Ecto neural progenitor cell (in vitro differentiated cells): ENCODE measurements at regions not wholly inside any gene's neighbourhood (a gene's known extent, or its start where the extent isn't known, plus 50 kb on each side); places are given as distances from the start of the nearest gene placed in this dataset.
"Not testable (repeated sequence)": the region's sequence is repeated elsewhere in the genome, so short reads cannot be mapped to it uniquely, and the experiment has no call there.

Experiments
- DNase-seq: peaks from one replicate; pipeline ENCODE4 v3.0.0-alpha.2; 2018; ENCODE audit warnings: low spot score

DNA sequence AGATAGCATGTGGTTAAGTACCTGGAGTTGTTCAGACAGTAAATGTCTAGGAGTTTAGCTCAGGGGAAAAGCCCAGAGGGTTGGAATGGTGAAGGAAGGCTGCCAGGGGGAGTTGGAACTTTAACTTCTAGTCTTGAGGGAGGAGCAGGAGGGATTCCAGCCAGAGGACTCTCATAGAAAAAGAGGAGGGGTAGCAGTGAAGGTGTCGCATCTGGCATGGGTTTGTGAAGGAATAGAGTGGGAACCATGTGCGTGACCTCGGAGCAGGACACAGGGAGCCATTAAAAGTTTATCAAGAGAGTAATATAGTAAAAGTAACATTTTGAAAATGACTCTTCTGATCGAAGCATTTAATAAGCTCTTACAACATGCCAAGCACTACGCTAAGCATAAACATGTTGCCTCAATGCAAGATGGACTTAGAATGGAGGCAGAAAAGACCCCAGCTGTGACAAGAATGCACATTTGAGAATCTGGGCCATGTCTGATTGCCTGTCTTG lies 632.4 kb upstream of the CAMK1G start:
- DNase-seq, result no peak

DNA sequence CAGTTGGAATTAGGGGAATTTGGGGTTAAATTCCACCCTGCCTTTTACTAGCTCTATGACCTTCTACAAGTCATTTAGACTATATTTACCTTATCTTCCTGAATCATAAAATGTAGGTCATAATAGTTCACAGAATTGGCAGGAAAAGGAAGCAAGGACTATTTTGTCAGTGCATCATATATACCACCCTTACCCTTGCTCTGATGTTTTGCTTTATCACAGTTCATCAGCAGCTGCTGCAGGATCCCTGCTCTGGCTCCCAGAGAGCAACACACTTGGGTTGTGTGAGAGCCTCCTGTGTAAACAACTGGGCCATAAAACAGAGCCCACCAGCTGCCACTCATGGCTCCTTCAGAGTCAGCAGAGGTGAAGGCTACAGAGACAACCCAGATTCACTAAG lies 631.6 kb upstream of the CAMK1G start:
- no peak for DNase-seq

DNA sequence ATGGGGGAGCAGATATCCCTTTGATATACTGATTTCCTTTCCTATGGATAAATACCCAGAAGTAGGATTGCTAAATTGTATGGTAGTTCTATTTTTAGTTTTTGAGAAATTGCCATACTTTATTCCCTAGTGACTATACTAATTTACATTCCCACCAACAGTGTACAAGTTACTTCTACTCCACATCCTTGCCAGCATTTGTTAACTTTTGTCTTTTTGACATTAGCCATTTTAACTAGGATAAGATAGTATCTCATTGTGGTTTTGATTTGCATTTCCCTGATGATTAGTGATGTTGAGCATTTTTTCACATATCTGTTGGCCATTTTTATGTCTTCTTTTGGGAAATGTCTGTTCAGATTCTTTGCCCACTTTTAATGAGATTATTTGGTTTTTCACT lies 620.6 kb upstream of the CAMK1G start:
- DNase-seq, result no peak

DNA sequence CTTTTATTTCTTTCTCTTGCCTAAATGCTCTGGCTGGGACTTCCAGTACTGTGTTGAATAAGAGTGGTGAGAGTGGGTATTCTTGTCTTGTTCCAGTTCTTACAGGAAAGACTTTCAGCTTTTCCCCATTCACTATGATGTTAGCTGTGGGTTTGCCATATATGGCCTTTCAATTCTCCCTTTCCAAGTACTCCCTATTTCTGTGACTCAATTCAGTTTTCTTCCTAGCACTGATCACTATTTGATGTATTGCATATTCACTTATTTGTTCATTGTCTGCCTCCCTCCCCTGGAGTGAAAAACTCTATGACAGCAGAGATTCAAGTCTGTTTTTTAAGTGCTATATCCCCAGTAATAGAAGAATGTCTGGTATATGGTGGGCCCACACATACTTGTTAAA lies 618.2 kb upstream of the CAMK1G start:
- DNase-seq, result no peak

DNA sequence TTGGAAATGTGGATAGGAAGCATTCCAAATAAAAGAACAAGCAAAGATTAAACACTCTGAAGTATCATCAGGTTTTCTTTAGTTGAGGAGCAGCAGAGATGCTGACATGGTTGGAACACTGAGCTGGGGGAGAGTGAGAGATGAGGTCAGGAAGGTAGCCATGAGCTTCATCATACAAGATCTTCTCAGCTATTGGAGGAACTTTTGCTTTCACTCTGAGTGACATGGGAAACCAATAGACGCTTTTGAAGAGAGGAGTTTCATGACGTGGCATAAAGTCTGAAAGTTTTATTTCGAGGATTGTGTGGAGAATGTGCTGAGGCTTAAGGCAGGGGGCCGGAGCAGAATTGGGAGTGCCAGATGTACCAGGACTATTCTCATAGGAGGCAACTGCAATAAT lies 616.2 kb upstream of the CAMK1G start:
- DNase-seq, result no peak

DNA sequence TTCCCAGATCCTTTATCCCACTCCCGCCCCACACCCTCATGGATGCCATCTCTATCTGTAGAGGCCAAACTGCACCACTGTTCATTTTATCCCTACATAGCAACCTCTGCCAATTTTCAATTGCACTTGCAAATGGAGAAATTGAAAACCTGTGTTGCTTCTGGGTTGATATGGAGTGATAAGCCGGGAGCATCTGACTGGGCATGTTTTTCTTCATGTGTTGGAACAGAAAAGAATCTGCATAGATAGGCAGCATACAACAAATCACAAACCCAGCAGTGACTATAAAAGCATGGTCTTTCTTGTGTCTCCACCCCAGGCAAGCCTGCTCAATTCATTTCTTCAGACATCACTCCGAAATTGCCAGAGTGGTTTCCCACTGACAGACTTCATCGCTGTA lies 608.8 kb upstream of the CAMK1G start:
- DNase-seq, result no peak

DNA sequence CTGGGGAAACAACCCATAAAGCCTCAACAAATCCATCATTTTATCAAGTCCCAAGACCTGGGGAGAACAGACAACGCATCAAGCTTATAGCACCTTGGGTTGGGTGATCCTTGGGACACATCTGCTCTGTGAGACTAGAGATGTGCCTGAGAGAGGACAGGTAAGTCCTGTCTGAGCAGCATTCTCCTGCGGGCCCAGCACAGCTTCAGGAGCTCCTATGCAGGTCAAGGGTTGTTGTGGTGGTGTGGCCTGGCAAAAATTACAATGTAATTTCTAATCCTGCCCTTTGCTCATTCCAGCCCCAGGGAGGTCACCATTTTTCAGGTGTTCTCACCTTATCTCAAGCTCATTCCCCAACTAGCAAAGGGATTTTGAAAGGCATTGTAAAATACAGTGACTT lies 608.1 kb upstream of the CAMK1G start:
- DNase-seq, result no peak

DNA sequence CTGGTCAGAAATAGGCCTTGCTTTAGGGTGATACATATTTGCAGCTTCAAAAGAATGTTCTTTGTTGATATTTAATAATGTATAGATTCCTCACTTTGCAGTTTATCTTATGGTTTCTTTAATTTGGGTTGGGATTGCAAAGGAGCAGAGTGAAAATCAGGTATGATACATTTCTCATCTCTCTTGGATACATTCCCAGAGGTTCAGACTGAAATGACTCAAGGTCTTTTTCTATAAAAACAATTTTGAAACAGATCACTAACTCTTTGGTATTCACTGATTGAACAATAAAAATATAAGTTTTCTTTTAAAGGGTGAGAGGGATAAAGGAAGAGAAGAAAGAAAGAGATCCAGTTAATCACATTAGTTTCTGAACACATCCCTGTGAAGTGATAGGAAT lies 606.5 kb upstream of the CAMK1G start:
- no peak for DNase-seq

DNA sequence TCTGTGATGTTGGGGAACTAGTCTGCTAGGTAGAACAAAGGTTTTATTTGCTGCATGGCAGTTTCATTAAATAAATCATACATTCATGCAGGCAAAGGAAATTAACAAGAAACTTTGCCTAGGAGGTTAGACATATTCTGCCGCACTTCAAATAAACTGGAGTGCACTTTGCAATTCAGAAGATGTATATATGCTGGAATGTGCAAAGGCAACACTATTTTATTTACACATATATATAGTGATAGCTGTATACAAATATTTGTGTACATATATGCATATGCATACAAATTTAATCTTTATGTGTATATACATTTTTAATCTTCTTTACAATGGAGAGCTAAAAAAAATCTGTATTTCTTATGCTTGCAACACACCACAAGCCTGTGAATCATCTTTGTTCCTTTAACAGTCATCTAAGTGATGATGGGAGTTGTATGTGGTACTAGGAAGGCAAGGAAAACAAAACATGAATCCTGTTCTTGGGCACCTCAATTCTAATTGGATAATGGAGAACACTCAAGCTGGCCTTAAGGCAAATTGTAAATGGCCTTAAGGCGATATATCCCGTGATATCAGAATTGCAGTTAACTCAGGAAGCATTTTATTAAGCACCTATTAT lies 605.8 kb upstream of the CAMK1G start:
- DNase-seq, result no peak

DNA sequence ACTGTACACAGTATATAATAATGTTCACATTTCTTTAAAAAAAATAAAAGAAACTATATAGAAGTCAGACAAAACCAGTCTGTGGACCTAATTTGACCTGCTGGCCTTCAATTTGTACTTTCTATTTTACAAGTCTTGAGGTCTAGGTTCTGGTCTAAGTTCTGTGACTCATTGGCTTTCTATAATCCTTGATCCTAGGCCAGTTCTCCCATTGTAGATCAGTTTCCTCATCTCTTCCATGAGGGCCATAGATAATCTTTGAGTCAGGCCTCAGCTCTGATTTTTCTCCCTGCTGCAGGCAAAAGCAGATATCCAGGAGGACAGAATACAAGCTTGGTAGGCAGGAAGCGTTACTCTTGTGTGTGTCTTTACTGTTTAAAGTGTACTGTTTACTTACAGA lies 603.7 kb upstream of the CAMK1G start:
- DNase-seq, result no peak

DNA sequence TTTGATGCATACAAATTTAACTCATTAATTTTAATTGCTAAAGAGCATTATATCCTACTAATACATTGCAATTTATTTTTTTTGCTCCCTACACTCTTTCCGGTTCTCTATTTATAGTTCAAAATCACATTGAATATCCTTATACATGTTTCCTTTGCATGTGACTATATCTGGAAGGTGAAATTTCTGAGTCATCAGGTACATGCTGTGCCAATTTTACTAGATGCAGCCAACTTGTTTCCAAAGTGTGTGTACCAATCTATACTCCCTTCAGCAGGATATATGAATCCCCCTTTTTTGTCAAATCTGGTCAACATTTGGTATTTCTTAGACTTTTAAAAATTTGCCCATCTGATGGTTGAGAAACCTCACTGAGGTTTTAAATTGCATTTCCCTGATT lies 602.9 kb upstream of the CAMK1G start:
- DNase-seq, result no peak

DNA sequence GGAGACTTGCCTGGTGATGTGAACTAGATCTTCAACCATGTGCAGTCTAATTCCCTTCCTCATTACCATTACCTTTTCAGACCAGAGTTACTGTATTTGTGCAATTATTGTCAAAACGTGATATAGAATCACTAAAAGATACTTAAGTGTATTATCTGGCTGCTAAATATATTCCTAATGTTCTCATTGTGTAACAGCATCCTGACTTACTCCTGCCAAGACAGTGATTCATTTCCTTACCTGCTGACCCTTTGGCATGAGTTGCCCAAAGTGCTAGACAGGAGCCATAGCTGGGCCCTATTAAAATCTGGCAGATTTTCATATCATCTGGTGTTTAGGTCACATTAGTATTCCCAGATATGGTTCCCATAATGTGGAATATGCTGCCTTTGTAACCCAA lies 598.3 kb upstream of the CAMK1G start:
- DNase-seq, result no peak

DNA sequence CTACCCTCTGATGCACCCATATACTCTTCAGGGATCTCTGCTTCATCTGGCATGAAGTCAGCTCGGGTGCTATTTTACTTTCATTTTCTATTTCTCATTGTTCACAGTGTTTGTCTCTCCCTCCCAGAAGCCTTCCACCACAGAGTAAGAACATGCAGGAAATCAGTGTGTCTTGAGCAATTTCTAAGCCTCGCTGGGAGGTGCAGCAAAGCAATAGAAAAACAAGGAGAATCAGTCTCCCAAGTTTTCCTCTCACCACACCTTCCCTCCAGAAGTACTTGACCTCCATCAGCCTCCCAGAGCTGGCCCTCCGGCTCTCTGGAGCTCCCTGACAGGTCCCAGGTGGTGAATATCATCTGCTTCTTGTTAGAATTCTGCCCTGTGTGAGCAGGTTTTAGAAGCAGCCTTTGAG lies 594.7 kb upstream of the CAMK1G start:
- no peak for DNase-seq

DNA sequence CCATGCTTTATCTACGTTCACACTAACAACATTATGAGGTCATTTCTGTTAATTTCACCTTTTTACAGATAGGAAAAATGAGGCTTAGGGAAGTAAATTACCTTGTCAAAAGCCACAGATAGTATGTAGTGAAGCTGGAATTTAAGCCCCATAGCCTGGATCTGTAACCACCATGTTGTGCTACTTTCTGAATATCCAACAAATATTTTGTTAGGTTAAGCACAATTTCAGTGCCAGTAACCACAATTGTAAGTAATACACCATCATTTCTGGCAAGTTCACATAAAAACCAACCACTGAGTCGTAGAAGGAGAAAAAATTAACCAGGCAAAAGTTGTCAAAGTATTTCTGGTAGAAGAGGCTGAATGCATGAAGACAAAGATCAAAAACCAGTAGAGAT lies 593.1 kb upstream of the CAMK1G start:
- no peak for DNase-seq

DNA sequence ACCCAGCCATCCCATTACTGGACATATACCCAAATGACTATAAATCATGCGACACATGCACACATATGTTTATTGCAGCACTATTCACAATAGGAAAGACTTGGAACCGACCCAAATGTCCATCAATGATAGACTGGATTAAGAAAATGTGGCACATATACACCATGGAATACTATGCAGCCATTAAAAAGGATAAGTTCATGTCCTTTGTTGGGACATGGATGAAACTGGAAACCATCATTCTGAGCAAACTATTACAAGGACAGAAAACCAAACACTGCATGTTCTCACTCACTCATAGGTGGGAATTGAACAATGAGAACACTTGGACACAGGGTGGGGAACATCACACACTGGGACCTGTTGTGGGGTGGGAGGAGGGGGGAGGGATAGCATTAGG lies 586.5 kb upstream of the CAMK1G start:
- not testable (repeated sequence) for DNase-seq

DNA sequence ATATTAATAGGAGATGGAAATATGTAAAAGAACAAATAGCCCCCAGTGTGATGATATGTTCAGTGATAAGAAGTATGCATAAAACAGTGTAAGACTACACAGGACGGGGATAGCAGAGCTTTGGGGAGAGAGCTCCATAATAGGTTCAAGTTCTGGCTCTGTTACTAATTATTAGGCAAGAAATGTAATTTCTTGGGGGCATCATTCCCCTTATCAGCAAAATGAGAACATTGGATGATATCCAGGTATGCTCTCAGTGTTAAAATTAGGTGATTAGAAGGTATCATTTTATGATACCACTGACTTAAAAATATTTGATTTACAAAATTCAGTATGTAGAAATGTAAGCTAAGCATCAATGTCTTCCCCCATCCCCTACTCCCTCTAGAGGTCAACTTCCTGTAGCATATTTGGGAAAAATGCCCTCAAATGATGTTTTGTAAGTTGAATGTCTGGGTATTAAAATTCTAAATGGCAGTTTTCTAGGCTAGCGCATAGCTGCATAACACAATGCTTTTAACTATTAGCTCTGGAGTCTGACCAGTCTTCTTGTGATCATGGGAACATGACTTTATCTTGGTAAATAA lies 585.7 kb upstream of the CAMK1G start:
- no peak for DNase-seq

DNA sequence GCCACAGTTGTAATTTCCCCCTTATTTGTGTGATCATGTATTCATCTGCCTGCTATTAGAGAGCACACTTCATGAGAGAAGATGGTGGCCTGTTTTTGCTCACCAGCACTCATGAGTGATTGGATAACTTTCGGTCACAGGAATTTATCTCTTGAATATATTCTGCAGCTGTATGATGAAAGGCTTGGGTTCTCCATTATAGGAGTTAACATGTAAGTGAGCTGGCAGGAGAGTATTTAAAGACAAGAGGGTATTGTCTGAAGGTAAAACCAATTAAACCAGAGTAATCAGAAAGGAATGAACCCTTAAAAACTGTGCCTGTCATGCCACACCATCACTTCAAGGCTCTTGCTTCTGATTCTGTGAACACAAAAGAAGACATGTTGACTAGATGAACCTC lies 574.9 kb upstream of the CAMK1G start:
- no peak for DNase-seq

DNA sequence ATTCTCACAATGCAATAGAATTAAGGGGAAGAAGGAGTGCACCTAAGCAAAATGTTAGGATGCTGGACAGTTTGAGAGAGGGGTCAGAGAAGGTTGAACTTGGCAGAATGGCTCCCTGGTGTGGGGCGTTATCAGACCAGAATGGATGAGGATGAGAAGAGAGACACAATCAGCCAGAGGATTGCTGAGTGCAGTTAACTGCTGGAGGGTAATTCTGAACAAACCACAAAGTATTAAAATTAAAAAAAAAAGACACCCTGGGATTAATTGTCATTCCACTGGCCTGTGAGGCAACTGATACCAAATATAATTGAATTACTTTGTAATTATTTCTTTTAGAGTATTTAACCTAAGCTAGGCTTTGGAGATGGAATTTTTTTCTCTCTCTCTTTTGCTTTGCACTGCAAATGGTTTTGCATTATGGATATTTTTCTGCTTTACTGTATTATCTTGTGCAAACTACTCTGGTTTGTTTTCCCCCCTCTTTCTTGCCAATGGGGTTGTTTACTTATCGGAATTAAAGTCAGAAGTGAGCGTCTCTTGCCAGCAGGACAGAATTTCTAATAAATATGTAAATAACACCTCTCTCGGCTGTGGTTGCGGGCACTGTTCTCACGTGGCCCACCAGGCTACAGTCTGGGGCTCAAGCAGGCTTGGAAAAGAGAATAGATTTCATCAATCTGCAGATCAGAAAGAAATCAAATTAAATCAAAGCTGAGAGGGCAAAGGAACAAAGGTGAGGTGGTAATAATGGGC lies 572.9 kb upstream of the CAMK1G start:
- DNase-seq, result no peak

DNA sequence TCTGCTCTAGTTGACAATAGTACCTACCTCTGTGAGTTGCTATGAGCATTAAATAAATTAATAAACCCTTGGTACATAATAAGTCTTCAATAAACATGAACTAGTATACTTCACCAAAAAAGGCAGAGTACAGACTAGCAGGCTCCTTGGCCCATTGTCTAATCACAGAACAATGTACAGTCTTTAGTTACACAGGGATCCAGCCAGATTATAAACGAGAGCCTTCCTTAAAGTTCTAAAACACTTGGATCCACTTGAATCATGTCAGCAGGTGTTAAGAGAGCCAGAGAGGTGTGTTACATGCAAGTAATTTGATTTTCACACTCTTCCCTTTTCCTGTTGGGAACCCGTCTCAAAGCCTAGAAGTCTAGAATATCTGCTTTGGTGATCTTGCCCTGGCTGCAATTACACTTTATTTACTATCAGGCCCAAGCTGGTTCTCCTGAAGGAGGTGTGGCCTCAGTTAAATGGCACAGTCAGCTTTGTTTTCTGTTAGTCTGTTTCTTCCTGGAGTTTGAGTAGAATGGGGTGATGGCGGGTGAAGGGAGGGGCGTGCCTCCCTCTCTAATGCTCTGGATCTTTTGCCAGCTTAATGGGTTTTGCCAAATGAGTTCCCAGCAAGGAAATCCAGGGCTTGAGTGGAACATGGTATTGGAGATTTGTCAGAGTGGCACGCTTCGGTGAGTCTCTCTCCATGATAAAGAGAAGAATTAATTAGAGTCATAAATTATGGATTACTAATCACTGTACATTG lies 570.9 kb upstream of the CAMK1G start:
- no peak for DNase-seq

DNA sequence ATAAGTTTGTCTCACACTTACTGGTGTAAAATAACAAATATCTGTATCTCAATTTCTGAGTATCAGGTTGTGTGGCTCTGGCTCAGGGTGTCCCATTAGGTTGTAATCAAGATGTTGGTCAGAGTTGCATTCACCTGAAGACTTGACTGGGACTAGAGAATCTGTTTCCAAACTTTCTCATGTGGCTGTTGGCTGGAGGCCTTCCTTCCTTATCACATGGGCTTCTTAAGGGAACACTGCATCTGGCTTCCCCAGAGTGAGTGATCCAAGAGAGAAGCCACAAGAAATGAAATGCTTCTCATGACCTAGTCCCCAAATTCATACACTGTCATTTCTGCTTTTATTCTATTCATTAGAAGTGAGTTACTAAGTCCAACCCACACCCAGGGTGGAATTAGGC lies 568.4 kb upstream of the CAMK1G start:
- DNase-seq, result no peak

DNA sequence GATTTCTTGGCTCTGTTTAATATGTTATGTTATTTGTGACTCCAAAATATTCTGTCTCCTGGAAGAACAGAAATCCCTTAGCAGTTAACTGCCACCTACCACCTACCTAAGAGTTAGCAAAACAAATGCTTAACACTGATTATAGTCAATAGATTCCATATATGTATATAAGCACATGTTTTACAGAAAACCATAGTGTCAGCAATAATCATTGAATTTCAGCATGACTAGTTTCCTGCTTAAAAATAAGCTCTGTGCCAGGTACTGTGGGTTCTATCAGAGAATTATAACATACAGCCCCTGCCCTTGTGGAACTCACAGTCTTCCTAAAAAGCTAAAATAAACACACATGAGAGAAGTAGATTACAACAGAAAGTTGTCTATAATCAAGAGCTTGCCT lies 561.9 kb upstream of the CAMK1G start:
- no peak for DNase-seq

DNA sequence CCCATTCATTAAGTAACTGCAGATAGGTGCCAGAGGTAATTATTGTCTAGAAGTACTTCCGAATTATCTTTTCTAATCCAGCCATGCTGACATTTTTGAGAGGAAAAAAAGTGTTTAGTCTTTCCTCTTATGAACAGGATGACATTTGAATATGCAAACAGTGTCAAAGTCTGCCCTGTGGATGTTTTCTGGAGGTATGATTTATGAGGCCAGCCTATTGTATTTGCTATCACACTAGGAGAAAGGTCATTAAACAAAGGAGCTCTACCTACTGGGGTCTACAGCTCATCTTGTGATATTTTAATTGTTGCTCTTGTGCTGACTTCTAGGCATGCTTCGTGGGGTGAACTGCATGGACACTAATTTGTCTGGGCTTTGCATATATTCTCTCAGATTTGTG lies 559.7 kb upstream of the CAMK1G start:
- DNase-seq, result no peak

DNA sequence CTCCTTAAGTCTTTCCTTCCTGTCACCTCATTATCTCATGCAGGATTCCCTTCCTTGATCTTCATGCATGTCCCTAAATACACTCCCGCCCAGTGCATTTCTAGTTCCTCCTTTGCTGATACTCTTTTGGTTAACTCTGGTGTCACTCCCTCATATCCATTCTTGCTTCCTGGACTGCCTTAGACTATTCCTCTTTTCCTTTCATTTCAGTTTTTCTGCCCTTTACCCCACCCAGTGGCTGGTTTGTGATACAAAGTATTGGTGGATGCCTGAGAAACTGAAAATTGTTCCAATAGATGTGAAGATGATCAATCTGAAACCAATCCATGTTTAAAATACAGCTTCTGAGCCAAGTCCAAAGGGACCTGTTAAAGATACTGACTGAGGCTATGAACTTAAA lies 553.8 kb upstream of the CAMK1G start:
- no peak for DNase-seq
